ENCODE measurements at regions not wholly inside any gene's neighbourhood (a gene's known extent, or its start where the extent isn't known, plus 50 kb on each side); places are given as distances from the start of the nearest gene placed in this dataset.

GRCh38 chr21:43322311-43322710 is 104.6 kb downstream of the SIK1 start:
- DNase-seq (ENCODE audit: low read depth) = no peak
- H3K4me3 ChIP-seq (ENCODE audit: low read depth, low read length) = no peak overlapping the region
- TF ChIP-seq CTCF (conservative IDR thresholded peaks at IDR 0.05; ENCODE audit: low read depth, low read length) = no peak

DNA sequence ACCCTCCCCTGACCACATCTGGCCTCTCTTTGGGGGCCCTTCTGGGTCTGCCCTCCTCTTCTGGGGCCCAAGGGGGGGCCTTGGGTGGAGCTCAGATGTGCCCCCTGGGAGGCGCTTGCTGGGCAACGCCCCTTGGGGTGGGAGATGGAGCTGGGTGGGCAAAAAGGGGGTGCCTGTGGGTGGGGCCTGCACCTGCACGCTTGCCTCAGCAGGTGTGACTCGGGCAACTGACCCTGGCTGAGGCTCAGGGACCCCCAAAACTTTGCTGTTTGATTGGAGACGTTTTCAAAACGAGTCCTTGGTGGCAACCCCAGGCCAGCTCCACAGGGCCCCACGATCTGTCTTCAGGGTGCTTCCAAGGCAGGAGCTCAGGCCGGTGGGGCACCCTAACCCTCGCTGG is 105.3 kb downstream of the SIK1 start:
- DNase-seq (ENCODE audit: low read depth) = no peak
- TF ChIP-seq CTCF (conservative IDR thresholded peaks at IDR 0.05; ENCODE audit: low read depth, low read length) = no peak
- no peak overlapping the region for H3K4me3 ChIP-seq (ENCODE audit: low read depth, low read length)

DNA sequence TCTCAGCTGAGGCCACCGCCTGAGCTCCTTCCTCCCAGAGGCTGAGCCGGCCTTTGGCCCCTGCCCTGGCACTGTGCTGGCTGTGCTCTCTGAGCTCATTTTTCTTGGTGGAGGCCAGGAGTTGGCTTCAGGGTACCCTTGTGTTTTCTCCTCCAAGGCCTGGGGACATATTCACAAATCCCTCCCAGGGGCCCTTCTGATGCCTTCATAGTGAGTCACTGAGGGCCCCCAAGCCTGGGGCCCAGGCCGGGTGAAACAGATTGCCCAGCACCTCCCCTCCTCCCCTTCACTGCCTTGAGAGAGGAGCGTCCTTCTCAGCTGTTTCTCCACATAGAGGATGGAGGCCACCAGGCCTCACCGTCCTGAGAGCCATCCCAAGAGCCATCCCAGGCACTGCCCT is 105.8 kb downstream of the SIK1 start:
- TF ChIP-seq CTCF (conservative IDR thresholded peaks at IDR 0.05; ENCODE audit: low read depth, low read length) = no peak
- peak; percentile 32 for DNase-seq (ENCODE audit: low read depth)
- no peak overlapping the region for H3K4me3 ChIP-seq (ENCODE audit: low read depth, low read length)

- peak; percentile 31 for DNase-seq (ENCODE audit: low read depth)
- TF ChIP-seq CTCF (conservative IDR thresholded peaks at IDR 0.05; ENCODE audit: low read depth, low read length) = no peak
- H3K4me3 ChIP-seq (ENCODE audit: low read depth, low read length) = no peak overlapping the region
Measured at GRCh38 chr21:43320526-43320925, 106.4 kb downstream of the SIK1 start.

DNA sequence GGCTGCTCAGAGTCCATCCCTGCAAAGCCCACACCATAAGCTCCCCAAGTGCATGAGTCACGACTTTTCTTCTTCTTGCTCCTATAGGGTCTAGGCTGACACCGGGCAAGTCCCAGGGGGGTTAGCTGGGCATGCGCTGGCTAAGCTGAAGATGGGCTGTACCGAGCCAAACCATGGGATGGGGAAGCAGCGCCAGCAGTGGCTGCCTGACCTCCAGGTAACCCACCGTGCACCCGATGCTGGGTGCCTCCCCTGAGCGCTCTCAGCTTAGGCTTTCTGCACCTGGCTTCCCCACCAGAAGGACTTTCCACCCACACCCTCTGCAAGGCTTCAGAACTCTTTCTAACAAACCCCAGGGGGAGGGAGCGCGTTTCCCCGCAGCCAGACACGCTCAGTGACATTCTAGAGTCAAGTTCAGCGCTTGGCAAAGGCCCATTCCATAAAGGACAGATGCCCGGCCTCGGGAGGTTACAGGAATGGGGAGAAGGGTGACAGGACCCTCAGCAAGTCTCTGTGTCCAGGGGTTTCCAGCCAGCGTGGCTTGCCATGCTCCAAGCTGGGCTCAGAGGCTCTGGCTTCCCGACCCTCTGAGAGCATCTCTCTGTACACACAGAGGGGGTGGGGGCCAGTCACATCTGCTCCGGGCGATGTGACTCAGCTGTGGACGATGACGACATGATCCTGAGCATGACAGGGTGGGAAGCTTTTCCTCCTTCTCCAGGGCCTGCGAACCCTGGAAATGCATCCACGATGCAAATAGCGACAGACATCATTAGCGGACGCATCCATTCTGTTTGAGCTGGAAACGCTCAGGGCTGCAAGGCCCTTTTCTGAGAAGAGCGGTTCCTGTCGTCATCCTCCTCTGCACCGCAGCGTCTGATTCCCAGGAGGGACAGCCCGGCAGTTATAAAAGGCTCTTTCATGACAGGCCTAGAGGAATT is 107.8 kb downstream of the SIK1 start:
- TF ChIP-seq CTCF (conservative IDR thresholded peaks at IDR 0.05; ENCODE audit: low read depth, low read length) = no peak
- peak; percentile 26 for DNase-seq (ENCODE audit: low read depth)
- no peak overlapping the region for H3K4me3 ChIP-seq (ENCODE audit: low read depth, low read length)

GRCh38 chr21:43318368-43318767 is 108.6 kb downstream of the SIK1 start:
- DNase-seq (ENCODE audit: low read depth) = no peak
- no peak overlapping the region for H3K4me3 ChIP-seq (ENCODE audit: low read depth, low read length)
- no peak for TF ChIP-seq CTCF (conservative IDR thresholded peaks at IDR 0.05; ENCODE audit: low read depth, low read length)

DNA sequence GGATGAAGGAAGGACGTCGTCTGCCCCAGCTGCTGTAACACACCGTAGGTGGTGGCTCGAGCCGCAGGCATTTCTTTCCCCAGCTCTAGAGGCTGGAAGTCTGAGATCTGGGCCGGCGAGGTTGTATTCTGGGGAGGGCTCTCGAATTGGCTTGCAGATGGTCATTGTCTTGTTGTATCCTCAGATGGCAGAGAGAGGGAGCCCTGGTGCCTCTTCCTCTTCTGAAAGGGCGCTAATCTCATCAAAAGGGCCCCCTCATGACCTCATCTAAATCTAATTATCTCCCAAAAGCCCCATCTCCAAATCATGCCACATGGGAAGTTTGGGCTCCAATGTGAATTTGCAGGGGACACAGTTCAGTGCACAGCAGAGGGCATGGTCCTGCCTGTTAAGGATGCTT is 109.0 kb downstream of the SIK1 start:
- DNase-seq (ENCODE audit: low read depth) = no peak
- no peak overlapping the region for H3K4me3 ChIP-seq (ENCODE audit: low read depth, low read length)
- peak; percentile 16 for TF ChIP-seq CTCF (conservative IDR thresholded peaks at IDR 0.05; ENCODE audit: low read depth, low read length)

Data from choroid plexus epithelial cell (primary cell).